Brain microvascular endothelial cell (primary cell): ENCODE measurements at regions not wholly inside any gene's neighbourhood (a gene's known extent, or its start where the extent isn't known, plus 50 kb on each side); places are given as distances from the start of the nearest gene placed in this dataset.

Experiments used
- DNase-seq: peaks from one replicate; pipeline ENCODE4 v3.0.0-alpha.2; 2020
- H3K27ac ChIP-seq: fragments of 250-450 bp; sonication (Bioruptor Pico); 2 replicates; pipeline ENCODE4 v1.5.1; 2020; ENCODE audit warnings: mild to moderate bottlenecking, moderate library complexity
- H3K27me3 ChIP-seq: fragments of 250-450 bp; sonication (Bioruptor Pico); replicated peaks from 2 replicates; pipeline ENCODE4 v1.5.1; 2020; ENCODE audit warnings: mild to moderate bottlenecking
- H3K36me3 ChIP-seq: fragments of 250-450 bp; sonication (Bioruptor Pico); replicated peaks from 2 replicates; pipeline ENCODE4 v1.5.1; 2020; ENCODE audit warnings: mild to moderate bottlenecking
- H3K4me3 ChIP-seq: 2 replicates; pipeline ENCODE4 v1.5.1; 2011; ENCODE audit warnings: low read depth, mild to moderate bottlenecking, control low read depth, low read length, moderate library complexity
- in situ Hi-C: cut with HindIII; loops from 2 replicates; pipeline ENCODE4 v1.10.0; 2017; ENCODE audit warnings: low sequenced_read_pairs, low pct_ligation_motif_present
- TF ChIP-seq, protein P1 (sequence below): IDR thresholded peaks from 2 replicates; pipeline ENCODE4 v1.5.1; 2011; ENCODE audit warnings: low read depth, mild to moderate bottlenecking, moderate library complexity, low read length, control low read depth, inconsistent platforms; ENCODE audit errors: missing control alignments

DNA sequence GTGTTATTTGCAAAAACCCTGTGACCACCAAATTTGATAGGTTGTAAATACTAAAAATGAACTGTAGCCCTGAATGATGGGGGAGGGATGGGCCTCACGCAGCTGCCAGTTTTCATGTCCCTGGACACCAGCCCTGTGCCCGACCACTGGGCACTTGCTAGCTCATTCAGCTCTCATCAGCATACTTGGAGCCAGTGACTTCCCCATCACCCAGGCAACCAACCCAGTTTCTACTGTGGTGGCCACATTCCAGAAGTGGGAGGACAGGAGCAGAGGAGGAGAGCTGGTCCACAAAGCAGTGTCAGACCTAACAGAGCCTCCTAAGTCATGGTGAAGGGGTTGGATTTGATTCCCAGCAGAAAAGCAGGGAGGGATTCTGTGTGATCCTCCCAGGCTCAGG lies 128.2 kb downstream of the CPEB2 start:
- no peaks in the 10 kb centered on the region for H3K36me3 ChIP-seq
- TF ChIP-seq, protein P1, sequence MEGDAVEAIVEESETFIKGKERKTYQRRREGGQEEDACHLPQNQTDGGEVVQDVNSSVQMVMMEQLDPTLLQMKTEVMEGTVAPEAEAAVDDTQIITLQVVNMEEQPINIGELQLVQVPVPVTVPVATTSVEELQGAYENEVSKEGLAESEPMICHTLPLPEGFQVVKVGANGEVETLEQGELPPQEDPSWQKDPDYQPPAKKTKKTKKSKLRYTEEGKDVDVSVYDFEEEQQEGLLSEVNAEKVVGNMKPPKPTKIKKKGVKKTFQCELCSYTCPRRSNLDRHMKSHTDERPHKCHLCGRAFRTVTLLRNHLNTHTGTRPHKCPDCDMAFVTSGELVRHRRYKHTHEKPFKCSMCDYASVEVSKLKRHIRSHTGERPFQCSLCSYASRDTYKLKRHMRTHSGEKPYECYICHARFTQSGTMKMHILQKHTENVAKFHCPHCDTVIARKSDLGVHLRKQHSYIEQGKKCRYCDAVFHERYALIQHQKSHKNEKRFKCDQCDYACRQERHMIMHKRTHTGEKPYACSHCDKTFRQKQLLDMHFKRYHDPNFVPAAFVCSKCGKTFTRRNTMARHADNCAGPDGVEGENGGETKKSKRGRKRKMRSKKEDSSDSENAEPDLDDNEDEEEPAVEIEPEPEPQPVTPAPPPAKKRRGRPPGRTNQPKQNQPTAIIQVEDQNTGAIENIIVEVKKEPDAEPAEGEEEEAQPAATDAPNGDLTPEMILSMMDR = no peak
- no peaks in the 10 kb centered on the region for H3K27me3 ChIP-seq
- H3K27ac ChIP-seq = no peak overlapping the region
- DNase-seq = peak; percentile 14
- in situ Hi-C loops = no loop called here
- no peak overlapping the region for H3K4me3 ChIP-seq

DNA sequence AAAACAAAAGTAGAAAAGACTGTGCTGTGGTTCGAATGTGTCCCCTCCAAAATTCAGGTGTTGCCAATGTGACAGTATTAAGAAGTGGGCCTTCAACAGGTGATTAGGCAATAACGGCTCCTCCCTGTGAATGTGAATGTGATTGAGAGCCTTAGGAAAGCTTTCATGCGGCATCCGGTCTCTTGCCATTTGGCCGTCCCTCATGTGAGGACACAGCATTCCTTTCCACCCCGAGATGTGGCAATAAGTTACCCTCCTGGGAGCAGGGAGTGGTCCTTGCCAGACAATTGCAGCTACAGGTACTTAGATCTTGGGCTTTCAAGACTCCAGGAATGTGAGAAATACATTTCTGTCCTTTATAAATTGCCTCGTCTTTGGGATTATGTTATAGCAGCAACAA lies 129.3 kb downstream of the CPEB2 start:
- in situ Hi-C loops = no loop called here
- Histone ChIP-seq H3K27ac (no peak overlapping the region), H3K27me3 (no peaks in the 10 kb centered on the region), H3K36me3 (no peaks in the 10 kb centered on the region), H3K4me3 (no peak overlapping the region)
- TF ChIP-seq, protein P1 = no peak
- DNase-seq = no peak

DNA sequence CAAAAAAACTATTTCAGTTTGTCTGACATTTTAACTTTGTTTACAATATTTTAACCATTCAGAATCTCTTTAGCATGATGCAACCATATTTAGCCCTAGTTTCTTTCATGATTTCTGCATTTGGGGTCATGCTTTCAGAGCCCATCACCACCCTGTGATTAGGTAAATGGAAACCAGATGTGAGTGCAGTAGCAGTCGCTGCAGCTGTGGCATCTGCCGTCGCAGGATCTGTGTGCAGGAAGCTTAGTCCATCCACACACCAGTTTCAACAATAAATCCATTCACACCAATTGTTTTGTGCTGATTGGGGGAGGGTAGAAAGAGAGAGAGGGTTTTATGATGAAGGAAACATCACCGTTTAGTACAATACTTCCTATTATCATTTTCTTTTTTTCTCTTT lies 130.5 kb downstream of the CPEB2 start:
- in situ Hi-C loops = no loop called here
- no peaks in the 10 kb centered on the region for H3K36me3 ChIP-seq
- H3K4me3 ChIP-seq = no peak overlapping the region
- no peaks in the 10 kb centered on the region for H3K27me3 ChIP-seq
- TF ChIP-seq, protein P1 = no peak
- DNase-seq = no peak
- no peak overlapping the region for H3K27ac ChIP-seq

DNA sequence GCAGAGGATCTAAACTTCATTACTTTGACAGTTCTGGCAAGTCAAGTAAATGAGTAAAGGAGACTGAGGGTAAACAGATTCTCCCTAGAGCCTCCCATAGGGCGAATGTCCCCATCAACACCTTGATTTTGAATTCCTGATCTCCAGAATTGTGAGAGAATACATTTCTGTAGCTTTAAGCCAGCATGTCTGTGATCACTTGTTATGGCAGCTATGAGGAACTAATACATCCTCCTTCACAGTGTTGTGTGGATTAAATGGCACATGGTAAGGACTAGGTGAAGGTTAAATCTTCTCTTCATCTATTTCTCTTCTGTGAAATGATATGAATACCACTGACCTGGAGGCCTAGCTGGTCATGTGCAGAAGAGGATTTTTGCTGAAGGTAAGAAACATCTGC lies 137.3 kb downstream of the CPEB2 start:
- Histone ChIP-seq H3K36me3 (no peaks in the 10 kb centered on the region), H3K27ac (no peak overlapping the region), H3K27me3 (no peaks in the 10 kb centered on the region), H3K4me3 (no peak overlapping the region)
- TF ChIP-seq, protein P1 = no peak
- in situ Hi-C loops = no loop called here
- DNase-seq = no peak

DNA sequence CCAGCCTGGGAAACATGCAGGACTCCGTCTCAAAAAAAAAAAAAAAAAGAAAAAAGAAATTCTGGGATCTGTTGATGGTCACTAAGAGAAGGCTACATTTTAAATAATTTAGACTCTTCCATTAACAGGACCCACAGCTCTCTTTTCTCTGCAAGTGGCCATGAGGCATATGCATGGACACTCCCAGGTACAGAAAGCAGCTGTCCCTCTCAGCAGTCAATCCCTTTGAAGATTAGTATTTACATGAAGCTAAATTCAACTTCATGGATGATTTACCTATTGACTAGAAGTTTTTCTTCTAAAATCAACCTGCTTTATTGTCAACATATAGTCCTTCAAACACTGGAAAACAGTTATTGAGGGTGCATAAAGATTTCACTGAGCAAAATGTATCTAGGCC lies 139.9 kb downstream of the CPEB2 start:
- Histone ChIP-seq H3K27me3 (no peaks in the 10 kb centered on the region), H3K36me3 (no peaks in the 10 kb centered on the region), H3K4me3 (no peak overlapping the region), H3K27ac (no peak overlapping the region)
- in situ Hi-C loops = no loop called here
- TF ChIP-seq, protein P1 = no peak
- DNase-seq = no peak

DNA sequence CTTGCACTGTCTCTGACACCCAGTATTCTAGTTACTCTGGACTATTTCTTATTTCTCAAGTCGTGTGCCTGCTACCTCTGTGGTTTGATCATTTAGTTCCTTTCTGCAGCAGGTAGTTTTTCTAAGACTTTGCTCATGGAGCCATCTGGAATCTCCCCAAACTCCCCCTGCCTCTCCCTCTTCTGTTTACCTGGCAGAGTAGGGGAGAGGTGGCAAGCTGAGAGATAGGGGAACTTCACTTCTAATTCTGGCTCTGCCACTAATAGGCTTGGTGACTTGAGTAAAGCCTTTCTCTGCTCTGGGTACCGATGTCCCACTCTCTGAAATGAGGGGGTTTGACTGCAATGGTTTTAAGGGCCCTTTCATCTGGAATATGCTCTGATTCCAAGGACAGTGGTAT lies 141.3 kb downstream of the CPEB2 start:
- DNase-seq = no peak
- Histone ChIP-seq H3K4me3 (no peak overlapping the region), H3K36me3 (no peaks in the 10 kb centered on the region), H3K27me3 (no peaks in the 10 kb centered on the region), H3K27ac (no peak overlapping the region)
- TF ChIP-seq, protein P1 = no peak
- in situ Hi-C loops = no loop called here
